Suprapubic skin (tissue), 3 donors: ENCODE measurements at regions not wholly inside any gene's neighbourhood (a gene's known extent, or its start where the extent isn't known, plus 50 kb on each side); places are given as distances from the start of the nearest gene placed in this dataset.

Source experiments
- CTCF ChIP-seq, 2 donors: fragments of 200-600 bp in 1 of 2; fragments of 450-650 bp in 1 of 2; sonication (generic) in 1 of 2; IDR thresholded peaks; one replicate each; pipeline ENCODE4 v1.5.1; 2016 to 2019; ENCODE audit warnings: antibody characterized with exemption in 2 of 2, mild to moderate bottlenecking in 1 of 2, moderate library complexity in 1 of 2
- POLR2A ChIP-seq, 2 donors: fragments of 450-650 bp; IDR thresholded peaks; one replicate each; pipeline ENCODE4 v1.6.1; 2017; ENCODE audit warnings: antibody characterized with exemption in 2 of 2, mild to moderate bottlenecking in 2 of 2, moderate library complexity in 2 of 2

- TF ChIP-seq POLR2A (IDR thresholded peaks at IDR 0.05), result no peak
- no peak for TF ChIP-seq CTCF (IDR thresholded peaks at IDR 0.05)
These were observed 238.4 kb upstream of the MKI67 start for GRCh38 chr10:128364631-128365030.
